Activated T-cell treated with anti-CD3 and anti-CD28 coated beads, Interleukin-2, amount 50 U/mL, for 72 hours (primary cell): ENCODE measurements at regions not wholly inside any gene's neighbourhood (a gene's known extent, or its start where the extent isn't known, plus 50 kb on each side); places are given as distances from the start of the nearest gene placed in this dataset.

Experiments used
- ATAC-seq, 2 donors: fragments of 150-1000 bp; cut with Tn5 transposase; replicated peaks in 1 of 2; 2 replicates each; pipeline ENCODE4 v1.10.0; 2021; ENCODE audit warnings: moderate library complexity in 2 of 2, mild to moderate bottlenecking in 1 of 2
- DNase-seq, 2 donors: peaks; one replicate each; pipeline ENCODE4 v3.0.0; 2021 to 2022; ENCODE audit warnings: mixed read lengths in 1 of 2
- H3K27ac Mint-ChIP-seq: one replicate; pipeline ENCODE4 v1.8.0; 2022; ENCODE audit warnings: mild to moderate bottlenecking, moderate library complexity, mixed read lengths
- H3K27me3 Mint-ChIP-seq: one replicate; pipeline ENCODE4 v1.8.0; 2022; ENCODE audit warnings: low read depth, mixed read lengths
- H3K36me3 Mint-ChIP-seq, 2 donors: one replicate each; pipeline ENCODE4 v1.8.0; 2022; ENCODE audit warnings: mixed read lengths in 2 of 2, mild to moderate bottlenecking in 1 of 2; ENCODE audit not compliant: insufficient read depth in 2 of 2
- H3K4me1 Mint-ChIP-seq: one replicate; pipeline ENCODE4 v1.8.0; 2022; ENCODE audit warnings: low read depth, mixed read lengths
- H3K4me3 Mint-ChIP-seq, 2 donors: one replicate each; pipeline ENCODE4 v1.8.0; 2022; ENCODE audit warnings: mild to moderate bottlenecking in 2 of 2, mixed read lengths in 2 of 2, moderate library complexity in 2 of 2
- H3K9me3 Mint-ChIP-seq, 2 donors: one replicate each; pipeline ENCODE4 v1.8.0; 2022; ENCODE audit warnings: mixed read lengths in 2 of 2

DNA sequence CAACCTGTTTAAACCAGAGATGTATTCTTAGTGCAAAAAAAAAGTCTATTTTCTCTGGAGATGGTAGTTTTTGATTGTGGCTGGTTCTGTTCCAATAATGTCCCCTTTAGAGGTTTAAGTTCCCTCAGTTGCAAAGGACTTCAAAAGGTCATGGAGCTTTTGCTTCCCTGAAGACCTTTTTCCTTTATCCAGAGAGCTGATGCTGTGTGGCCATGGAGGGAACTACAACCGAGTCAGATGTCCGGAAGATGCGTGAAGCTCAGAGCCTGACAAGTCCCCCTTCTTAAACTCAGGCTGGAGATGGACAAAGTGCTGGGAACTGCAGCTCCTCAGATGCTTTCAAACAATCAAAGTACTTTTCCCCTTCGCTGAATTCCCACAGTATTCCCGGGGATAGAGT lies 176.1 kb downstream of the TMEM18 start:
- ATAC-seq (no peak), DNase-seq (no peak)
- H3K4me1 Mint-ChIP-seq = no peaks in the 10 kb centered on the region
- no peak overlapping the region for H3K27ac Mint-ChIP-seq
- H3K9me3 Mint-ChIP-seq = no peaks in the 10 kb centered on the region
- no peak overlapping the region for H3K4me3 Mint-ChIP-seq
- no peaks in the 10 kb centered on the region for H3K27me3 Mint-ChIP-seq
- no peaks in the 10 kb centered on the region for H3K36me3 Mint-ChIP-seq

DNA sequence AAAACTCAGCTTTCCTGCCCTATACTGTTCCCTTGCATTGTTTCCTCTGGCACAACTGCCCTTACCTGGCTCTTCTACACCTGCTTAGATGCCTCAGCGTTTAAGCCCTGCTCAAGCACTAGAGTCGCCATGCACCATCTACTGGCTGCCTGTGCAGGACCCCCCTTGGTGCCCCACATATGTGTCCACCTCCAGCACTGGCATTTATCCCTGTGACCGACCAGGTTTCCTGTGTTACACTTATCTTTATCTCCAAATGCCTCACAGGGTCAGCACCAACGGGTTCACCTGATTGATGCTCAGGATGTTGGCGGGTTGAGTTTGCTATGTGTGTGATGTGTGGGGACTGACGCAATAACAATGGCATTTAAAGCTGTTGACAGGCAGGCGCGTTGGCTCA lies 177.5 kb downstream of the TMEM18 start:
- ATAC-seq (no peak), DNase-seq (no peak)
- Mint-ChIP-seq H3K4me3 (no peak overlapping the region), H3K27me3 (no peaks in the 10 kb centered on the region), H3K27ac (no peak overlapping the region), H3K4me1 (no peaks in the 10 kb centered on the region), H3K36me3 (no peaks in the 10 kb centered on the region), H3K9me3 (no peaks in the 10 kb centered on the region)

DNA sequence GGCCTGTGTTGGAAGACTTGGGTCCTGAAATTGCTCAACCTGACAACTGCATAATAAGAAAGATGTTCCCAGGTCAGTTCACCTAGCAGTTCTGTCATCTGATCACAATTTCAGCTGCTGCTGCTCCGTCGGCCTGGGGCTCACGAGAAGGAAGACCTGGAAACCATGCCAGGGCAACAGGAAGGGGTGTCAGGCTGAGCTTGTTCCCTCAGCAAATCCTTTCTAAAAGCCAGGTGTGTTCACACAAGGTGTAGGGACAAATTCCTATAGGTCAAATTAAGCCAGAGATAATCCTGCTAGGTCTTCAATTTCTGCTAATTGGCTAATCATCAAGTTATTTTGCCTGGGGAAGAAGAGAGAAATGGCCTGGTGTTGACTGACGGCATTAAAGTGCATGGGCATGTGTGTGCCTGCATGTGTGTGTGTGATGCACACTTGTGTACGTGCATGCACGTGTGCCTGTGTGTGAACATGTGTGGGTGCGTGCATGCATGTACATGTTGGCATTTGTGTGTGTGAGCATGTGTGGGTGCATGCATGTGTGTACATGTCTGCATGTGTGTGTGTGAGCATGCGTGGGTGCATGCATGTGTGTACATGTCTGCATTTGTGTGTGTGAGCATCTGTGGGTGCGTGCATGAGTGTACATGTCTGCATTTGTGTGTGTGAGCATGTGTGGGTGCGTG lies 178.6 kb downstream of the TMEM18 start:
- no peak overlapping the region for H3K27ac Mint-ChIP-seq
- H3K27me3 Mint-ChIP-seq = no peaks in the 10 kb centered on the region
- H3K36me3 Mint-ChIP-seq = no peaks in the 10 kb centered on the region
- no peak overlapping the region for H3K4me3 Mint-ChIP-seq
- no peaks in the 10 kb centered on the region for H3K4me1 Mint-ChIP-seq
- no peak for ATAC-seq
- DNase-seq = no peak
- H3K9me3 Mint-ChIP-seq = no peaks in the 10 kb centered on the region

DNA sequence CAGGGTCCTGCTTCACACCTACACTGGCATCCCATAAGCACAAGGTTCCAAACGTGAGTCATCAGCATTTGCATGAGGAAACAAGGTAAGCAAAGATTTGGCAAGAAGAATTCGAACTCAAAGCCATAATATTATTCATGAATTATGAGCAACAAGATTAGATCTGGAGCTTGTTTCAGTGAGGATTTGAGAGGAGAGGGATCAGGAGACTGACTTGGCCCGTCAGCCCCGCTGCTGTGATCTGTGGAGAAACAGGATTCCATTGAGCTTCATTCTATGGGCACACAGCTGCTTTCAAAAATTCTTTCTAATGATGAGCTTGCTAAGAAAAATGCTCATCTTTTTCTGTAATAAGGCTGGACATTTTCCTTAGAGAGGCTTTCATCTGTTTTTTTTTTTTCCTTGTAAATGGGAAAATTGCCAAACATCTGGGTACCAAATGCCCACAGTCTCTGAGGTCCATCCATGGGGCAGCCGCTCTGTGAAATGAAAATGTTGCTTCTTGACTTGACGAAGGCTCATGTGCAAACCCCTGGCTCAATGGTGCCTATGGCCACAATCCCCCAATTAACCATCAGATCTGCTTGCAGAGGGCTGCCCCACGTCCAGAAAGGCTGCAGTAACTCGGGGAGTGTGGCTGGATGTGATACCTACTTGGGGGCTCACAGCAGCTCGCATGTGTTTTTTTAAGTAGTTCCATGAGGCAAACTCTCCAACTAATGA lies 179.3 kb downstream of the TMEM18 start:
- DNase-seq (no peak), ATAC-seq (no peak)
- H3K36me3 Mint-ChIP-seq = no peaks in the 10 kb centered on the region
- H3K4me1 Mint-ChIP-seq = no peaks in the 10 kb centered on the region
- H3K27me3 Mint-ChIP-seq = no peaks in the 10 kb centered on the region
- H3K27ac Mint-ChIP-seq = no peak overlapping the region
- no peaks in the 10 kb centered on the region for H3K9me3 Mint-ChIP-seq
- H3K4me3 Mint-ChIP-seq = no peak overlapping the region

DNA sequence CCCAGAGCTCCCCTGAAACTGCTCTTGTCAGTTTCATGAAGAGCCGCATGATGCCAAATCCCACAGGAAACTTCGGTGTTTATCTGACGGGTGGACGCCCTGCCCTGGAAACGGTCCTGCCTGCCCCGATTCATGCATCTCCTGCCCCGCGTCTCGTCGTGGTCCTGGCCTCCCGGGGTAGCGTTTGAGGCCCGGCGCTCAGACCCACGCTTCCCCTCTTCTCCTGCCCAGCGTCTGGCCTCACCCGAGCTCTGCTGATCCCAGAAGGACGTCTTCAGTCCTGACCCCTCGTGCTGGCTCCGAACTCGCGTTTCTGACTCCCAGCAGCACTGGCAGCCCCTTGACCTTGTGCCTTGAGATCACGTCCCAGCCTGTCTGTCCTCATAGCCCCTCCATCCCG lies 180.5 kb downstream of the TMEM18 start:
- Mint-ChIP-seq H3K27me3 (no peaks in the 10 kb centered on the region), H3K36me3 (no peaks in the 10 kb centered on the region), H3K4me3 (no peak overlapping the region), H3K9me3 (no peaks in the 10 kb centered on the region), H3K4me1 (no peaks in the 10 kb centered on the region), H3K27ac (no peak overlapping the region)
- DNase-seq (no peak), ATAC-seq (no peak)

DNA sequence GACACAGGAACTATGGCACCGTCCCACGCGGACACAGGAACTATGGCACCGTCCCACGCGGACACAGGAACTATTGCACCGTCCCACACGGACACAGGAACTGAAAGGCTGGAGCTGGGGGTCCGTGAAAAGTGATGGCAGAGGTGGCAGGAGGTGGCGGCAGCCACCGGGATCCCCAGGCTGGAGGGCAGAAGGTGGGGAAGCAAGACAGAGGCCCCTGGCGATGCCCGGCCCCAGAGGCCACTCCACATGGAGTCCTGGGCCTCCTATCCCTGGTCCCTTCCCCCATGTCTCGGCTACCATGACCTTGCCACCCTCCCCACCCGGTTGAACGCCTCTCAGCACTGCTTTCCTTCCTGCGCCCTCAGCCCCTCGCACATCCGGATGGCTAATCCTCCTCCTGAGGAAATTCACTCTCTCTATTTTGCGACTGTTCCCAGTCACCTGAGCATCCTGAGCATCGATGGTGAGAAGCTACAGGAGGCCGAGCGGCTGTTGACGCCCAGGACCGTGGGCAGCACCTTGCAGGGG lies 181.4 kb downstream of the TMEM18 start:
- Mint-ChIP-seq H3K36me3 (no peaks in the 10 kb centered on the region), H3K27ac (no peak overlapping the region), H3K4me1 (no peaks in the 10 kb centered on the region), H3K4me3 (no peak overlapping the region), H3K9me3 (no peaks in the 10 kb centered on the region), H3K27me3 (no peaks in the 10 kb centered on the region)
- ATAC-seq (no peak), DNase-seq (no peak)

DNA sequence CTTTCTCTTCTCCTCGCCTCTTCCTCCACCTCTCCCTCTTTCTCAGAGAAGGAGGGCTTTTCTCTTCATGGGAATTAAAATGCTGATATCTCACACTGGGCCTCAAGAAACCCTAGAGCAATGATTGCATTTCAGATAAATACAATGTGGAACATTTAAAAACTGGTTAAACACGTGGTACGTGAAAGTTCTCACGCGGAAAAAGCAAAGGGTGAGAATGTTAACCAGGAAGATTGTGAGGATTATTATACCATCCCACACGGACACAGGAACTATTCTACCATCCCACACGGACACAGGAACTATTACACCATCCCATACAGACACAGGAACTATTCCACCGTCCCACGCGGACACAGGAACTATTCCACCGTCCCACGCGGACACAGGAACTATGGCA lies 182.4 kb downstream of the TMEM18 start:
- no peak overlapping the region for H3K4me3 Mint-ChIP-seq
- no peak overlapping the region for H3K27ac Mint-ChIP-seq
- no peaks in the 10 kb centered on the region for H3K9me3 Mint-ChIP-seq
- ATAC-seq (no peak), DNase-seq (no peak)
- no peaks in the 10 kb centered on the region for H3K36me3 Mint-ChIP-seq
- no peaks in the 10 kb centered on the region for H3K4me1 Mint-ChIP-seq
- H3K27me3 Mint-ChIP-seq = no peaks in the 10 kb centered on the region

DNA sequence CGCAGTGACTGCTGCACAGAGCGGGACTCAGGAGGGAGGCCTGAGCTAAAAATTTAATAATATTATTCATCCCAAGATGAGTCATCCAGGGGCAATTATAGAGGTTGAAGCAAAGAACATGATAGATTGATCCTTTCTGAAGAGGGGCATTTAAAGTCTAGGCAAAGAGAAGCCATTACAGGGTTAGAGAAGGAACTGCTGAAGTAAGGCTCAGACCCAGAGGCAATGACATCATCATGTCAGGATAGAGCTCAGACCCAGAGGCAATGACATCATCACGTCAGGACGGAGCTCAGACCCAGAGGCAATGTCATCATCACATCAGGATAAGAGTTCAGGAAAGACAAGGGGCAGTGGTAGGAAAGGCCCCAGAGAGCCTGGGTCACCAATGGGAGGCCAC lies 184.0 kb downstream of the TMEM18 start:
- Mint-ChIP-seq H3K36me3 (no peaks in the 10 kb centered on the region), H3K4me1 (no peaks in the 10 kb centered on the region), H3K4me3 (no peak overlapping the region), H3K9me3 (no peaks in the 10 kb centered on the region), H3K27ac (no peak overlapping the region), H3K27me3 (no peaks in the 10 kb centered on the region)
- DNase-seq = no peak
- no peak for ATAC-seq

DNA sequence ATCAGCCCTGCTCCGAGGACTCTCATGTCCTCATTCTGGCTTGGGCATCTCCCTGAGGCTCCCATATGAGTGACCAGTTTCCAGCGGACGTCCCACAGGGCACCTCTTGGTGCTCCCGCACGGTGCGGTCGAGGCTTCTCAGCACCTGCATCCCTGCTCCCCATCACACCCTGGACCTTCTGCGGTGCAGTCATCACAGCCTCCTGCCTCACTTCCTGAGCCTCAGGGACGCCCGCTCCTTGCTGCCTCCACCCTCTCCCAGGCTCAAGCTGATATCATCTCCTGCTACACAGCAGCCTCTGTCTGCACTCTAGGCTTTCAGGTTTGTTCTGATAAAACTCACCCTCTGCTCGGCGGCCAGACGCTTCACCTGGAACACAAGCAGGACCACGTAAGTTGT lies 185.0 kb downstream of the TMEM18 start:
- Mint-ChIP-seq H3K27ac (no peak overlapping the region), H3K9me3 (no peaks in the 10 kb centered on the region), H3K36me3 (no peaks in the 10 kb centered on the region), H3K4me1 (no peaks in the 10 kb centered on the region), H3K4me3 (no peak overlapping the region), H3K27me3 (no peaks in the 10 kb centered on the region)
- DNase-seq (no peak), ATAC-seq (no peak)

DNA sequence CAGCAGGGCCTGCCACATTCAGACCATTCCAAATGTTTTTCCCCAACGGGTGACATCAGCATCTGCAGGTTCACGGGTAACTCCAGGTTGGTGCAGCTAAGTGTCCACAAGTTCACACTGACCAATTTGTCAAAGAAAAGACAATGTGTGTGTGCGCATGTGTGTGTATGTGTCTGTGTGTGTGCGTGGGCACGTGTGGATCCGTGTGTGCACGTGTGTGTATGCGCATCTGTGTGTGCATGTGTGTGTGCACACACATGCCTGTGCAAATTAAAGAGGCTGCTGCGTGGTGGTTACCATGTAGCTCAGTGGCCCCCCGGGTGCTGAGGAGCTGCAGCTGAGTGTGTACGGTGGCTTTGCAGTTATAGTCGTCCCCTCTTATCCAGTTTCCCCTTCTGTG lies 187.4 kb downstream of the TMEM18 start:
- Mint-ChIP-seq H3K36me3 (no peaks in the 10 kb centered on the region), H3K9me3 (no peaks in the 10 kb centered on the region), H3K4me3 (no peak overlapping the region), H3K4me1 (no peaks in the 10 kb centered on the region), H3K27me3 (no peaks in the 10 kb centered on the region), H3K27ac (no peak overlapping the region)
- DNase-seq (no peak), ATAC-seq (no peak)

DNA sequence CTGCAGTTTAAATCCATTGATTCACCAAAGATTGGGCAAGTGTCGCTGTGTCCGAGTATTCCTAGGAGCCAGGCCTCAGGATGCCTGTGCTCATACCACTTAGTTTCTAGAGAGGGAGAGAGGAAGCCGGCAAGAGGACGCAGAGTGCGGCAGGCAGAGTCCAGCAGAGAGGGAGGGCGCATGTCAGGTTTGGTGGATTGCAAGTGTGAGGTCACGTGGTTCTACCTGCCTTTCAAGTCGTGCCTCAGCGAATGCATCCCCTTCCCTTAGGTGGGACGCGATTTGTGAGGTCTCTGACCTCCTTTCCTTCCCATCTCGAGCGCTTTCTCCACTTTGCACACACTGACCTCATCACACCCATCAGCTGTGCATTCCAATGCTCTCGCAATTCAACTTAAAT lies 188.1 kb downstream of the TMEM18 start:
- ATAC-seq (no peak), DNase-seq (no peak)
- Mint-ChIP-seq H3K36me3 (no peaks in the 10 kb centered on the region), H3K4me3 (no peak overlapping the region), H3K27ac (no peak overlapping the region), H3K9me3 (no peaks in the 10 kb centered on the region), H3K27me3 (no peaks in the 10 kb centered on the region), H3K4me1 (no peaks in the 10 kb centered on the region)

DNA sequence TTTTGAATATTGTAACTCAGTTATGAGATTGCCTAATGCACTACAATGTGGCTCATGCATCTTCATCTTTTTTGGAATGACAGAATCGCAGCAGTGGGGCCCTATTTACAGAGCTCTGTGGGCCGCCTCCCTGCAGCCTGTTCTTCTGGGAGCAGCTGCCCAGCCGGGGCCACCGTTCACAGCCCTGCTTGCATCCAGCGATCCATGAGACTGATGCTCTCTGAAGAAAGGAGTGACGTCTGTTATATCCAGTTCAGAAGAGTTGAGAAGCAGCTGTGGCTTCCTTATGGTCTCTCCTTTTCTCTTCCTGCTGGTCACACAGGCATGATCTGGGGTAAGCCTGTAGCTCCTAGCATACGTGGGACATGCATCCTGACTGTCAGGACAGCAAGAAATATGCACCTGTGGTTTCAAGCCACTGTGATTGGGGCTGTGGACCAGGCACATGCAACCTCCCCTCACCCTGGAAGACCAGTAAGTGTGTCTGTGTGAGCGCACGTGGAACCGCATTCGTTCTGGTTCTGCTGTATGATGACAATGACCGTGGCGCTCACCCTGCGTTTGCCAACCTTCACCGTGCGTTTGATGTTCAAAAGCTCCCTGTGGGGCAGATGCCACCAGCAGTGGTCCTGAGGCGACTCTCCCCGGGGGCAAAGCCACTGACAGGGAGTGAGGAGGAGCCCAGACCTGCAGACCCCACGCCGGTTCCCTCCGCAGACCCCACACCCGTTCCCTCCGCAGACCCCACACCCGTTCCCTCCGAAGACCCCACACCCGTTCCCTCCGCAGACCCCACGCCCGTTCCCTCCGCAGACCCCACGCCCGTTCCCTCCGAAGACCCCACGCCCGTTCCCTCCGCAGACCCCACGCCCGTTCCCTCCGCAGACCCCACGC lies 189.8 kb downstream of the TMEM18 start:
- no peaks in the 10 kb centered on the region for H3K9me3 Mint-ChIP-seq
- no peak overlapping the region for H3K27ac Mint-ChIP-seq
- no peaks in the 10 kb centered on the region for H3K4me1 Mint-ChIP-seq
- DNase-seq = no peak
- H3K36me3 Mint-ChIP-seq = no peaks in the 10 kb centered on the region
- no peak overlapping the region for H3K4me3 Mint-ChIP-seq
- peaks cover 12% of the 10 kb centered on the region for H3K27me3 Mint-ChIP-seq
- ATAC-seq = no peak

DNA sequence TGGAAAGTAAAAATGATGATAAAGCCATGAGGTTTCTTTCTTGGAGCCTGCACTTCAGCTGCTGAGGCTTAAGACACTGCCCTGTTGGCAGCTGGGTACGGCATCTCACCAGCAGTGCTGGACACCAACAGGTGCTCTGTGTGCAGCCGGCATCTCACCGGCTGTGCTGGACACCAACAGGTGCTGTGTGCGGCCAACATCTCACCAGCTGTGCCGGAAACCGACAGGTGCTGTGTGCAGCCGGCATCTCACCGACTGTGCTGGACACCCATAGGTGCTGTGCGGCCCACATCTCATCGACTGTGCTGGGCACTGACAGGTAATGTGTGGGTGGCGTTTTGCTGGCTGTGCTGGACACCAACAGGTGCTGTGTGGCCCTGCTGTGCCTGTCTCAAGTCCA lies 190.8 kb downstream of the TMEM18 start:
- Mint-ChIP-seq H3K36me3 (no peaks in the 10 kb centered on the region), H3K9me3 (no peaks in the 10 kb centered on the region), H3K27ac (no peak overlapping the region), H3K4me1 (no peaks in the 10 kb centered on the region), H3K4me3 (no peak overlapping the region), H3K27me3 (peaks cover 12% of the 10 kb centered on the region)
- DNase-seq (no peak), ATAC-seq (no peak)
